Astrocyte (in vitro differentiated cells and primary cell): ENCODE measurements at regions not wholly inside any gene's neighbourhood (a gene's known extent, or its start where the extent isn't known, plus 50 kb on each side); places are given as distances from the start of the nearest gene placed in this dataset.

ENCODE experiments used
- DNase-seq: peaks from one replicate; pipeline ENCODE4 v3.0.0-alpha.2; 2010; ENCODE audit warnings: low read depth
- FAIRE-seq: peaks from 2 replicates; lab custom pipeline; 2011; peaks lifted over from hg19 to GRCh38; lab: Jason Lieb, UNC
- H2AFZ ChIP-seq: 2 replicates; pipeline ENCODE4 v1.6.0; 2012; ENCODE audit warnings: low read depth, low read length, inconsistent platforms
- H3K27ac ChIP-seq: 2 replicates; pipeline ENCODE4 v1.5.1; 2011; ENCODE audit warnings: low read depth, low read length, inconsistent platforms
- H3K27me3 ChIP-seq: 2 replicates; pipeline ENCODE4 v1.6.0; 2011; ENCODE audit warnings: low read length, inconsistent platforms; ENCODE audit not compliant: insufficient read depth
- H3K36me3 ChIP-seq: 2 replicates; pipeline ENCODE4 v1.5.1; 2011; ENCODE audit warnings: low read length, inconsistent platforms; ENCODE audit not compliant: insufficient read depth
- H3K4me1 ChIP-seq: 2 replicates; pipeline ENCODE4 v1.5.1; 2011; ENCODE audit warnings: low read length, inconsistent platforms; ENCODE audit not compliant: insufficient read depth
- H3K4me2 ChIP-seq: 2 replicates; pipeline ENCODE4 v1.6.0; 2012; ENCODE audit warnings: low read length, inconsistent platforms
- H3K4me3 ChIP-seq: 2 replicates; pipeline ENCODE4 v1.5.1; 2011; ENCODE audit warnings: low read depth, mild to moderate bottlenecking, low read length, inconsistent platforms; ENCODE audit not compliant: insufficient read depth
- H3K79me2 ChIP-seq: 2 replicates; pipeline ENCODE4 v1.6.0; 2012; ENCODE audit warnings: mild to moderate bottlenecking, low read length, inconsistent platforms; ENCODE audit not compliant: insufficient read depth
- H3K9ac ChIP-seq: 2 replicates; pipeline ENCODE4 v1.6.0; 2012; ENCODE audit warnings: mild to moderate bottlenecking, low read length, inconsistent platforms
- H3K9me3 ChIP-seq: 2 replicates; pipeline ENCODE4 v1.5.1; 2012; ENCODE audit warnings: low read depth, mild to moderate bottlenecking, low read length, inconsistent platforms; ENCODE audit not compliant: insufficient read depth
- H4K20me1 ChIP-seq: 2 replicates; pipeline ENCODE4 v1.6.0; 2012; ENCODE audit warnings: low read length, inconsistent platforms; ENCODE audit not compliant: insufficient read depth
- H3K27ac Mint-ChIP-seq: one replicate; pipeline ENCODE4 v1.8.0; 2021; ENCODE audit warnings: mild to moderate bottlenecking, mixed read lengths; ENCODE audit not compliant: unreplicated experiment
- H3K27me3 Mint-ChIP-seq: one replicate; pipeline ENCODE4 v1.8.0; 2021; ENCODE audit warnings: low read depth, mixed read lengths; ENCODE audit not compliant: unreplicated experiment
- H3K36me3 Mint-ChIP-seq: one replicate; pipeline ENCODE4 v1.8.0; 2021; ENCODE audit warnings: low read depth, mixed read lengths; ENCODE audit not compliant: unreplicated experiment
- H3K4me1 Mint-ChIP-seq: one replicate; pipeline ENCODE4 v1.8.0; 2021; ENCODE audit warnings: low read depth, mixed read lengths; ENCODE audit not compliant: unreplicated experiment
- H3K4me3 Mint-ChIP-seq: one replicate; pipeline ENCODE4 v1.8.0; 2021; ENCODE audit warnings: mild to moderate bottlenecking, moderate library complexity, mixed read lengths; ENCODE audit not compliant: unreplicated experiment
- H3K9me3 Mint-ChIP-seq: one replicate; pipeline ENCODE4 v1.8.0; 2021; ENCODE audit warnings: mild to moderate bottlenecking, mixed read lengths; ENCODE audit not compliant: unreplicated experiment
- CTCF ChIP-seq: IDR thresholded peaks from 2 replicates; pipeline ENCODE4 v1.5.1; 2011; ENCODE audit warnings: low read depth, mild to moderate bottlenecking, inconsistent platforms, low read length, moderate library complexity; ENCODE audit not compliant: insufficient read depth
- EZH2 ChIP-seq: IDR thresholded peaks from 2 replicates; pipeline ENCODE4 v1.6.1; 2012; ENCODE audit warnings: mild to moderate bottlenecking, low read length, inconsistent platforms; ENCODE audit not compliant: insufficient read depth

GRCh38 chr5:1735320-1735970 lies 64.2 kb downstream of the MRPL36 start:
- Histone ChIP-seq H3K4me2 (no peak overlapping the region), H3K27ac (no peak overlapping the region), H3K4me3 (no peak overlapping the region), H2AFZ (no peak overlapping the region), H3K27me3 (peaks cover 5% of the 10 kb centered on the region), H3K9me3 (no peaks in the 10 kb centered on the region), H3K36me3 (no peaks in the 10 kb centered on the region), H3K9ac (no peak overlapping the region), H4K20me1 (no peaks in the 10 kb centered on the region), H3K79me2 (no peaks in the 10 kb centered on the region), H3K4me1 (no peaks in the 10 kb centered on the region)
- H3K9me3 Mint-ChIP-seq, result peaks cover 12% of the 10 kb centered on the region
- H3K4me1 Mint-ChIP-seq, result no peaks in the 10 kb centered on the region
- FAIRE-seq (no peak), DNase-seq (no peak)
- H3K27ac Mint-ChIP-seq, result no peak overlapping the region
- peaks cover 37% of the 10 kb centered on the region for H3K27me3 Mint-ChIP-seq
- no peak overlapping the region for H3K4me3 Mint-ChIP-seq
- TF ChIP-seq CTCF, result no peak
- no peak for TF ChIP-seq EZH2
- no peaks in the 10 kb centered on the region for H3K36me3 Mint-ChIP-seq

- TF ChIP-seq CTCF (no peak), EZH2 (no peak)
- Histone ChIP-seq H3K4me2 (no peak overlapping the region), H3K27me3 (peaks cover 5% of the 10 kb centered on the region), H3K9me3 (no peaks in the 10 kb centered on the region), H3K4me1 (no peaks in the 10 kb centered on the region), H2AFZ (no peak overlapping the region), H3K9ac (no peak overlapping the region), H3K27ac (no peak overlapping the region), H3K4me3 (no peak overlapping the region), H3K79me2 (no peaks in the 10 kb centered on the region), H4K20me1 (no peaks in the 10 kb centered on the region), H3K36me3 (no peaks in the 10 kb centered on the region)
- Mint-ChIP-seq H3K4me1 (no peaks in the 10 kb centered on the region), H3K9me3 (peaks cover 9% of the 10 kb centered on the region), H3K27me3 (peaks cover 41% of the 10 kb centered on the region), H3K36me3 (no peaks in the 10 kb centered on the region), H3K27ac (no peak overlapping the region), H3K4me3 (no peak overlapping the region)
- DNase-seq (no peak), FAIRE-seq (no peak)
Observed at GRCh38 chr5:1734908-1735289, 64.7 kb downstream of the MRPL36 start.

GRCh38 chr5:1734271-1734907 lies 65.2 kb downstream of the MRPL36 start:
- Histone ChIP-seq H3K79me2 (no peaks in the 10 kb centered on the region), H3K9ac (no peak overlapping the region), H3K36me3 (no peaks in the 10 kb centered on the region), H3K27me3 (peaks cover 5% of the 10 kb centered on the region), H3K27ac (no peak overlapping the region), H4K20me1 (no peaks in the 10 kb centered on the region), H2AFZ (no peak overlapping the region), H3K4me1 (no peaks in the 10 kb centered on the region), H3K4me2 (no peak overlapping the region), H3K4me3 (no peak overlapping the region), H3K9me3 (no peaks in the 10 kb centered on the region)
- FAIRE-seq (no peak), DNase-seq (no peak)
- H3K36me3 Mint-ChIP-seq, result no peaks in the 10 kb centered on the region
- TF ChIP-seq EZH2, result no peak
- H3K9me3 Mint-ChIP-seq, result peaks cover 4% of the 10 kb centered on the region
- H3K4me1 Mint-ChIP-seq, result no peaks in the 10 kb centered on the region
- H3K4me3 Mint-ChIP-seq, result no peak overlapping the region
- peaks cover 39% of the 10 kb centered on the region for H3K27me3 Mint-ChIP-seq
- no peak overlapping the region for H3K27ac Mint-ChIP-seq
